ENCODE measurements at regions not wholly inside any gene's neighbourhood (a gene's known extent, or its start where the extent isn't known, plus 50 kb on each side); places are given as distances from the start of the nearest gene placed in this dataset.
A peak's percentile ranks its signal among the peaks of the same experiment; 100 is the strongest.
"Not testable (repeated sequence)": the region's sequence is repeated elsewhere in the genome, so short reads cannot be mapped to it uniquely, and the experiment has no call there.

- Histone ChIP-seq H3K27me3 (ENCODE audit: control insufficient read depth, insufficient read depth, low read length) (no peaks in the 10 kb centered on the region), H3K4me1 (ENCODE audit: control insufficient read depth, insufficient read depth, low read length) (peaks cover 6% of the 10 kb centered on the region; the same call in 1 of the 2 replicates), H3K36me3 (ENCODE audit: control insufficient read depth, insufficient read depth, low read length) (no peaks in the 10 kb centered on the region), H3K9me3 (ENCODE audit: control insufficient read depth, insufficient read depth, low read depth, low read length) (no peaks in the 10 kb centered on the region), H3K4me3 (ENCODE audit: low read depth in 2 of 2, low read length in 2 of 2) (no peak overlapping the region), H3K27ac (ENCODE audit: low read length) (peak overlapping the region; percentile 71; the same call in 1 of the 2 replicates)
- TF ChIP-seq SIN3A (IDR thresholded peaks at IDR 0.05; ENCODE audit: borderline replicate concordance, insufficient read depth, low read depth, low read length) = no peak
- no peak for TF ChIP-seq POLR2AphosphoS5 (IDR thresholded peaks at IDR 0.05; ENCODE audit: low read depth, low read length)
- TF ChIP-seq REST (IDR thresholded peaks at IDR 0.05; ENCODE audit: insufficient read depth in 1 of 2, low read depth in 2 of 2, low read length in 1 of 2) = no peak
- no peak for TF ChIP-seq TCF7L2 (IDR thresholded peaks at IDR 0.05; ENCODE audit: low read depth, low read length)
- TF ChIP-seq CTCF (IDR thresholded peaks at IDR 0.05) = no peak
- DNase-seq (ENCODE audit: low read depth, low spot score) = no peak
- ATAC-seq = no peak
- no TSS peak for BruUV-seq (replicated peaks)
- CTCF ChIA-PET = no interaction called here
- intact Hi-C loops (cut with micrococcal nuclease; ENCODE audit: unreplicated experiment) (no loop called here), in situ Hi-C loops (cut with HindIII; ENCODE audit: low pct_unique_long_range_greater_than_20kb, low sequenced_read_pairs) (no loop called here)
- POLR2A ChIA-PET = no interaction called here
Measured at GRCh38 chr1:234820597-234820996, 210.6 kb upstream of the IRF2BP2 start.

GRCh38 chr1:234819845-234820244 is 209.9 kb upstream of the IRF2BP2 start:
- H3K9me3 ChIP-seq (ENCODE audit: control insufficient read depth, insufficient read depth, low read depth, low read length); in situ Hi-C loops (cut with HindIII; ENCODE audit: low pct_unique_long_range_greater_than_20kb, low sequenced_read_pairs); intact Hi-C loops (cut with micrococcal nuclease; ENCODE audit: unreplicated experiment); POLR2A ChIA-PET; BruUV-seq (replicated peaks); DNase-seq (ENCODE audit: low read depth, low spot score); H3K27ac ChIP-seq (ENCODE audit: low read length); H3K4me1 ChIP-seq (ENCODE audit: control insufficient read depth, insufficient read depth, low read length); H3K4me3 ChIP-seq (ENCODE audit: low read depth in 2 of 2, low read length in 2 of 2); ATAC-seq; H3K36me3 ChIP-seq (ENCODE audit: control insufficient read depth, insufficient read depth, low read length); H3K27me3 ChIP-seq (ENCODE audit: control insufficient read depth, insufficient read depth, low read length); CTCF ChIA-PET: not testable (repeated sequence)

- not testable (repeated sequence) for H3K27ac ChIP-seq (ENCODE audit: low read length); ATAC-seq; DNase-seq (ENCODE audit: low read depth, low spot score)
Measured at GRCh38 chr1:234818040-234818387, 208.0 kb upstream of the IRF2BP2 start.

GRCh38 chr1:234817313-234818039 is 207.5 kb upstream of the IRF2BP2 start:
- CTCF ChIA-PET; POLR2A ChIA-PET; H3K4me1 ChIP-seq (ENCODE audit: control insufficient read depth, insufficient read depth, low read length); ATAC-seq; intact Hi-C loops (cut with micrococcal nuclease; ENCODE audit: unreplicated experiment); DNase-seq (ENCODE audit: low read depth, low spot score); H3K27me3 ChIP-seq (ENCODE audit: control insufficient read depth, insufficient read depth, low read length); in situ Hi-C loops (cut with HindIII; ENCODE audit: low pct_unique_long_range_greater_than_20kb, low sequenced_read_pairs); H3K4me3 ChIP-seq (ENCODE audit: low read depth in 2 of 2, low read length in 2 of 2); H3K36me3 ChIP-seq (ENCODE audit: control insufficient read depth, insufficient read depth, low read length); BruUV-seq (replicated peaks); H3K9me3 ChIP-seq (ENCODE audit: control insufficient read depth, insufficient read depth, low read depth, low read length): not testable (repeated sequence)
- H3K27ac ChIP-seq (ENCODE audit: low read length) = peak overlapping the region; percentile 8; the same call in 1 of the 2 replicates

More at GRCh38 chr1:234818040-234818387, 208.0 kb upstream of the IRF2BP2 start:
- H3K4me3 ChIP-seq (ENCODE audit: low read depth in 2 of 2, low read length in 2 of 2); H3K9me3 ChIP-seq (ENCODE audit: control insufficient read depth, insufficient read depth, low read depth, low read length); H3K27me3 ChIP-seq (ENCODE audit: control insufficient read depth, insufficient read depth, low read length); POLR2A ChIA-PET; CTCF ChIA-PET; in situ Hi-C loops (cut with HindIII; ENCODE audit: low pct_unique_long_range_greater_than_20kb, low sequenced_read_pairs); H3K4me1 ChIP-seq (ENCODE audit: control insufficient read depth, insufficient read depth, low read length); H3K36me3 ChIP-seq (ENCODE audit: control insufficient read depth, insufficient read depth, low read length); BruUV-seq (replicated peaks); intact Hi-C loops (cut with micrococcal nuclease; ENCODE audit: unreplicated experiment): not testable (repeated sequence)

GRCh38 chr1:234816864-234817263 is 206.9 kb upstream of the IRF2BP2 start:
- ATAC-seq; H3K9me3 ChIP-seq (ENCODE audit: control insufficient read depth, insufficient read depth, low read depth, low read length); DNase-seq (ENCODE audit: low read depth, low spot score); in situ Hi-C loops (cut with HindIII; ENCODE audit: low pct_unique_long_range_greater_than_20kb, low sequenced_read_pairs); POLR2A ChIA-PET; CTCF ChIA-PET; H3K36me3 ChIP-seq (ENCODE audit: control insufficient read depth, insufficient read depth, low read length); H3K4me3 ChIP-seq (ENCODE audit: low read depth in 2 of 2, low read length in 2 of 2); intact Hi-C loops (cut with micrococcal nuclease; ENCODE audit: unreplicated experiment); H3K27me3 ChIP-seq (ENCODE audit: control insufficient read depth, insufficient read depth, low read length); H3K4me1 ChIP-seq (ENCODE audit: control insufficient read depth, insufficient read depth, low read length); BruUV-seq (replicated peaks): not testable (repeated sequence)
- H3K27ac ChIP-seq (ENCODE audit: low read length) = peak overlapping the region; percentile 8; the same call in 1 of the 2 replicates

Measured in Panc1 (cell line).